CD1c-positive myeloid dendritic cell (primary cell): ENCODE measurements at regions not wholly inside any gene's neighbourhood (a gene's known extent, or its start where the extent isn't known, plus 50 kb on each side); places are given as distances from the start of the nearest gene placed in this dataset.

Experiments
- DNase-seq: peaks from one replicate; pipeline ENCODE4 v3.0.0-alpha.2; 2016; ENCODE audit errors: extremely low spot score

GRCh38 chr2:144333143-144333555 lies 186.8 kb downstream of the ZEB2 start:
- DNase-seq: no peak

GRCh38 chr2:144332356-144333142 lies 187.4 kb downstream of the ZEB2 start:
- peak; percentile 97 for DNase-seq

- DNase-seq: peak; percentile 92
Observed at GRCh38 chr2:144331674-144332355, 188.1 kb downstream of the ZEB2 start.

GRCh38 chr2:144330951-144331673 lies 188.8 kb downstream of the ZEB2 start:
- DNase-seq: peak; percentile 20

GRCh38 chr2:144329472-144329871 lies 190.4 kb downstream of the ZEB2 start:
- DNase-seq: no peak

- no peak for DNase-seq
Observed at GRCh38 chr2:144328938-144329337, 191.0 kb downstream of the ZEB2 start.

- no peak for DNase-seq
Observed at GRCh38 chr2:144326825-144327224, 193.1 kb downstream of the ZEB2 start.

- peak; percentile 4 for DNase-seq
Observed at GRCh38 chr2:144325086-144325485, 194.8 kb downstream of the ZEB2 start.

GRCh38 chr2:144324446-144325045 lies 195.4 kb downstream of the ZEB2 start:
- DNase-seq: no peak

GRCh38 chr2:144323946-144324345 lies 196.0 kb downstream of the ZEB2 start:
- no peak for DNase-seq

GRCh38 chr2:144322379-144322778 lies 197.5 kb downstream of the ZEB2 start:
- no peak for DNase-seq

- peak; percentile 22 for DNase-seq
Observed at GRCh38 chr2:144320491-144320890, 199.4 kb downstream of the ZEB2 start.

- no peak for DNase-seq
Observed at GRCh38 chr2:144317071-144317738, 202.7 kb downstream of the ZEB2 start.

- no peak for DNase-seq
Observed at GRCh38 chr2:144310889-144311608, 208.9 kb downstream of the ZEB2 start.

GRCh38 chr2:144310484-144310883 lies 209.4 kb downstream of the ZEB2 start:
- DNase-seq: no peak

GRCh38 chr2:144307711-144308110 lies 212.2 kb downstream of the ZEB2 start:
- DNase-seq: no peak

- no peak for DNase-seq
Observed at GRCh38 chr2:144304202-144304601, 215.7 kb downstream of the ZEB2 start.

GRCh38 chr2:144300632-144301031 lies 219.3 kb downstream of the ZEB2 start:
- no peak for DNase-seq

GRCh38 chr2:144290276-144290675 lies 229.6 kb downstream of the ZEB2 start:
- DNase-seq: no peak

GRCh38 chr2:144288438-144288837 lies 231.5 kb downstream of the ZEB2 start:
- DNase-seq: no peak

- DNase-seq: no peak
Observed at GRCh38 chr2:144285324-144285723, 234.6 kb downstream of the ZEB2 start.
